ENCODE measurements at regions not wholly inside any gene's neighbourhood (a gene's known extent, or its start where the extent isn't known, plus 50 kb on each side); places are given as distances from the start of the nearest gene placed in this dataset.

DNA sequence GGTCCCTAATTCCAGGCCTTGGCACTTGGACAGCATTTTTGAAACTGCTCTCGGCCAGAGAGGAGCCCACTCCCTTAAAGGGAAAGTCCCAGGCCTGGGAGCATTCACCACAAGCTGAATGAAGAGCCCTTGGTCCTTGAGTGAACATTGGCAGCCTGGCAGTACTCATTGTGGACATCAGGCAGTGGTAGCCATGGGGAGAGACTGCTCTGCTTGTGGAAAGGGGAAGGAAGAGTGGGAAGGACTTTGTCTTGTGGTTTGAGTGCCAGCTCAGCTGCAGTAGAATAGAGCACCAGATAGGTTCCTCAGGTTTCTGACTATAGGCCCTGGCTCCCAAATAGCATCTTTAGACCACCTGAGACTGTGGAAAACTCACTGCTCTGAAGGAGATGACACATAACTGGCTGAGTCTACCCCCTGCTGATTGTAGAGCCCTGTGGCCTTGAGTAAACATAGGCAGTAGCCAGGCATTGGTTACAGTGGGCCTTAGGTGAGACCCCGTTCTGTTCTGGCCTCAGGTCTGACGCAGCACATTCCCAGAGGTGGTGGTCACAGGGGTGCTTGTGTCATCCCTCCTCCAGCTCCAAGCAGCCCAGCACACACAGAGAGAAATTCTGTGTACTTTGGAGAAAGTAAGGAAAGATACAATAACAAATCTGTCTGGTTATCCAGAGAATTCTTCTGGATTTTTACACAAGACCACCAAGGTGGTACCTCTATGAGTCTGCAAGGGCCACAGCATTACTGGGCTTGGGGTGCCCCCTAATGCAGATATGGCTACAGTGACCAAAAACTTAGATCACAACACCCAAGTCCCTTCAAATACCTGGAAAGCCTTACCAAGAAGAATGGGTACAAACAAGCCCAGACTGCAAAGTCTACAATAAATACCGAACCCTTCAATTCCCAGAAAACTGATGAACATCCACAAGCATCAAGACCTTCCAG is 153.8 kb downstream of the GNAI1 start:
- no peak for DNase-seq

DNA sequence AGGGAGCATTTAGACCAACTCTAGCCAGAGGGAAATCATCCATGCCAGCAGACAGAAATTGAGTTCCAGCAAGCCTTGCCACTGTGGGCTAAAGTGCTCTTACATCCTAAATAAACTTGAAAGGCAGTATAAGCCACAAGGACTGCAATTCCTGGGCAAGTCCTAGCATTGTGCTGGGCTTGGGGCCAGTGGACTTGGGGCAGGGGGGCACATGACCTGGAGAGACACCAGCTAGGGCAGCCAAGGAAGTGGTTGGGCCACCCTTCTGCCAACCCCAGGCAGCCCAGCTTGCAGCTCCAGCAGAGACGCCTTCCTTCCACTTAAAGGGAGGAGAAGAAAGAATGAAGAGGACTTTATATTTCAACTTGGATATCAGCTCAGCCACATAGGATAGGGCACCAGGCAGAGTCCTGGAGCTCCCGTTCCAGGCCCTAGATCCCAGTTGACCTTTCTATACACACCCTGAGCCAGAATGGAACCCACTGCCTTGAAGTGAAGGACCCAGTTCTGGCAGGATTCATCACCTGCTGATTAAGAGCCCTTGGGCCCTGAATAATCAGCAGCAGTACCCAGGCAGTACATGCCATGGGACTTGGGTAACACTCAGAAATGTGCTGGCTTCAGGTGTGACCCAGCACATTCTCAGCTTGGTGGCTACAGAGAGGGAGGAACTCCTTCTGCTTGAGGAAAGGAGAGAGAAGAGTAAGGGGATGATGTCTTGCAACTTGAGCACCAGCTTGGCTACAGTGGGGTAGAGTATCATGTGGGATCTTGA is 153.0 kb downstream of the GNAI1 start:
- DNase-seq = no peak

DNA sequence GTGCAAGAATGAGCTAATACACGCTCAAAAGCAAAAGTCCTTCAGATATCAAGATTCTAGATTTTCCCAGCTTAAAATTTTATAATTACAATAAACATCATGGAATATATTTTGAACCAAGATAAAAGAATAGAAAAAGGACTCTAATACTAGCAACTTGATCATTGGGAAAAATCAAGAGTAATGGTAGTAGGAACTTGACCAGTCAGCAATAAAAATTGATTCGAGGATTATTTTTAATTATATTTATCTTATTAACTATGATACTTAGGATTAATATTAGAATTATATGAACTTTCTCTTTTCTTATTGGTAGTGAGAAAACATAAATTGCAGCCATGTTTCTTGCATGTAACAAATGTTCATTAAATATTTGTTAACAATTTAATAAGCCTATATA is 152.0 kb downstream of the GNAI1 start:
- no peak for DNase-seq

DNA sequence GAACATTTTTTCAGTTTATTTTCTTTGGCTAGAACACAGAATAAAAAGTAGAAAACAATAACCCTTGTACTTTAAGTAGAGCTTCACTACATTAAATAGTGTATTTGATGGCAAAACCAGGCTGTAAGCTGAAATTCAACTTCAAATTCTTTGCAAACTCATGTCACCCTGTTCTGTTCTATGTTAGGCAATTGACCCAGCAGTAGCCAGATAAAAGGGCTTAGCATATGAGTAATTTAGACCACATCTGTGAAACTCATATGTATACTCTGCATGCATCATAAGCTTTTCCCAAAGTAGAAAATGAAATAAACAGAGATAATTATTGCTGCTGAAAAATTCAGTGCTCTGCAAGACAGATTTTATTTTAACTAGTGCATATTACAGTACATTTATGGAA is 150.2 kb downstream of the GNAI1 start:
- DNase-seq = peak; percentile 67

DNA sequence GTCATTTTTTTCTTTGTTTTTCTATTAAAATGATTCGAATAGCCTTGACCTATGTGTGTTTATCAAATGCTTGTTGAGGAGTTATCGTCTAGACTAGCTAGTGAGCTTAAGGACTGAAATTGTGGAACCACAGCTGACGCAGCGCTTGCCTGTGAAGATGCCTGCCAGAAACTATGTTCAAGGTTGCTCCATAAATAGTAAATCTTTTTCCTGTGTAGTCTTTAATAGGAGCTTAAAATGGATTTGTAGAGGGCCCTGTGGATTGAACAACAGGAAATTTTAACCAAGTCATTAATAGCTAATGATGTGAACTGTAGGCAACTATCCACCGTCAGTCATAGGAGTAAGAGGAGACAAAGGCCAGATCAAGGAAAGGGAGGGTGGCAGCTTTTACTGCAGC is 145.1 kb downstream of the GNAI1 start:
- no peak for DNase-seq

DNA sequence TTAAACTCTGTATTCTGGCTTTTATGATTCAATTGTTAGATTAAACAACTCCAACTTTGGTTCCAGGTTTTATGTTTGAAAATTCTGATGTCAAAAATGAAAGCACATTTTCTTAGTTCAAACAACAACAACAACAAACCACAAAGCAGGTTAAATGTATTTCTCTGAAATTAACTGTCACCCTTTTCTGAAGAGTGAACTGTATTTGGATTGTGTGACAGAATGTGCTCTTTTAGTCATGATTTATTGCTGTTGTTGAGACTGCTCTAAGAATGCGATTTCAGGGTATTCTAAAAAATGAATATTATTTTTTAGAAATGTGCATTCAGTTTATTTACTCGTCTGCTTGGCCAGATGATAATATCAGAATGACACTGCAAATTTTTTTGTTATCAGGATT is 144.1 kb downstream of the GNAI1 start:
- no peak for DNase-seq

DNA sequence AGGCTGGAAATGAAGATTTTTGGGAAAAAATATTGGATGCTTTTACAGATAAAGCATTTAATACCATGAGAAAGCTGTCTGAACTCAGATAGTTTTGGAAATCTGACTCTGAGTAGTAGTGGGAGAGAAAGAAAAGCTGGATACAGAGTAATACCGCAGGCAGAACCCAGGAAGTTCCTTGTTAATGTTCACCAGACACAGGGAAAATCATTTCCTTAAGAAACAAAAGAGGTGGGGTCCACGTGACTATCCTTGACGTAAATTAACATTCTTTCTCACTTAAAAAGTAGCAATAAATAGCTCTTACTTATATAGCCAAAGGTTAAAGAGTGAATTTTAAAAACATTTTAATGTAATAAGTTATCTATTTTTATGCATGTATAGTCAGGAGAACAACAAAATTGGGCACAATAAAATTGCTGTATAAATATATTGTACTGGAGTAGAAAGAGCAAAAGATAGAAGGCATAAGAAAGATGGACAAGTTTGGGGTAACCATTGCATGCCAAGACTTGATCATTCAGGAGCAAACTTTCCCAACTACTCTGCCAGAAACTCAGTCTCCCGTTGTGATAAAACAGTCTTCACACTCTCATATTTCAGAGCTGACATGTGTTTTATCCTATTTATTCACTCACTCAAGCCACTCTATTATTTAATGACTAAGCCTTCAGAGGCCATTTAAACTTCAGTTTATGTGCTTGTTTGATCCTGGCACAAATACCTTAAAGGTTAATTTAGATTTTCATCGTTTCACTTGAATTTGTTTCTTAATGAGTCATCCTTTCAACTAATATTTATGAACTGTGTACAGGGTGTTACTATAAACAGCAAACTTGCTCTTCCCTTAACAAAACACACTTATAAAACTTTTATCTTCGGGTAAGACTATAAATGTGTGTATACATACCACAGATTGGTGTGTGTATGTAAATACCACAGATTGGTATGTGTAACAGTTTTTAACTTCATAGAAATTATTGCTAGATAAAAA is 143.1 kb downstream of the GNAI1 start:
- peak; percentile 45 for DNase-seq
